ENCODE measurements at regions not wholly inside any gene's neighbourhood (a gene's known extent, or its start where the extent isn't known, plus 50 kb on each side); places are given as distances from the start of the nearest gene placed in this dataset.
"Not testable (repeated sequence)": the region's sequence is repeated elsewhere in the genome, so short reads cannot be mapped to it uniquely, and the experiment has no call there.

GRCh38 chr13:61214551-61214950, 201.1 kb downstream of the PCDH20 start:
- DNase-seq: no peak

DNA sequence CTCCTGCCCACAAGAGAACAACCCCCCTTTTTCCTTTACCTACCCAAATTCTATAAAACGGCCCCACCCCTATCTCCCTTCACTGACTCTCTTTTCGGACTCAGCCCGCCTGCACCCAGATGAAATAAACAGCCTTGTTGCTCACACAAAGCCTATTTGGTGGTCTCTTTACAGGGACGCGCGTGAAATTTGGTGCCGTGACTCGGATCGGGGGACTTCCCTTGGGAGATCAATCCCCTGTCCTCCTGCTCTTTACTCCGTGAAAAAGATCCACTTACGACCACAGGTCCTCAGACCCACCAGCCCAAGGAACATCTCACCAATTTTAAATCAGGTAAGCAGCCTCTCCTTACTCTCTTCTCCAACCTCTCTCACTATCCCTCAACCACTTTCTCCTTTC, 209.8 kb downstream of the PCDH20 start:
- not testable (repeated sequence) for DNase-seq

DNA sequence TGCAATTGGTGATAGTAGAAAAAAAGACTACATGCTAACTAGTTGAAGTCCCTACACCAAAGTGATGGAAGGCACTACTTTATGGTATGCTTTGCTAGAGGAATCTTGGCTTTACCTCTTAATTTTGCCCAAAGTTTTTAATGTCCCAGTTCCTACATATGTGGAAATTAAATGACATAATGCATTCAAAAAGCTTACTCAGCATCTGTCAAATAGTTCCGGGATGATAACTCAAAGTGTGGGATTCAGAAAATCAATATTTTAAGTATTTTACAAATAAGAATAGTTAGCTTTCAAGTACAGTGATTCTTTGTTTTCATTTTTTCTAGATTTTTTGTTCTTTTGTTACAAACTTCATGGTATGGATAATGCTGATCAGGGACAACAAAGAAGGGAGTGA, 211.6 kb downstream of the PCDH20 start:
- DNase-seq: no peak

- no peak for DNase-seq
Measured at GRCh38 chr13:61202042-61202441, 213.6 kb downstream of the PCDH20 start.

- DNase-seq: no peak
Measured at GRCh38 chr13:61192826-61193225, 222.8 kb downstream of the PCDH20 start.

DNA sequence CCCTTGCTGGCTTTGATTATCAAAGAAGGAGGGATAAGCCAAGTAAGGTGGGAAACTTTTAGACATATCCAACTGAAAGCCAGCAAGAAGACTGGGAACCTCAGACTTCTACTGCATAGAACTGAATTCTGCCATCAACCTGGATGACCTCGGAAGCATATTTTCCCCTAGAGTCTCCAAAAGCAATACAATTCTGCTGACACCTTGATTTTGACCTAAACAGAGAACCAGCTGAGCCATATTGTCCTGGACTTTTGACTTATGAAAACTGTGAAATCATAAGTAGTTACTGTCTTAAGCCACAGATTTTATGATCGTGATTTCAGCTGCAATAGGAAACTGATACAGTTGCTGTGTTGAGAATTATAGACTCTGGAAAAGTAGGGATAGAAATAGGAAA, 227.6 kb downstream of the PCDH20 start:
- no peak for DNase-seq

DNA sequence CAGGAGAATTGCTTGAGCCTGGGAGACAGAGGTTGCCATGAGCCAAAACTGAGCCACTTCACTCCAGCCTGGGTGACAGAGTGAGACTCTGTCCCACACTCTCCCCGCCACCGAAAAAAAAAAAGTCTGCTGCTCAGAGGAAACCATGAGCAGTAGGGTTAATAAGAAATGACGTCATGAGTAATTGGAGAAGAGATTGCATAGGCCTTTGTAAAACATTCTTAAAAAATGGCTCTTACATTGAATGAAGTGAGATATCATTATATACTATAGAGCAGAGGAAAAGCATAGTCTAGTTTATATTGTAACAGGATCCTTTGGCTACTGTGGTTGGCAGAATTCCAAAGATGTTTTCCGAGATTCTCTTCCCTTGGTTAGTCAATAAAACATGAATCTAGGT, 228.2 kb downstream of the PCDH20 start:
- peak; percentile 59 for DNase-seq

DNA sequence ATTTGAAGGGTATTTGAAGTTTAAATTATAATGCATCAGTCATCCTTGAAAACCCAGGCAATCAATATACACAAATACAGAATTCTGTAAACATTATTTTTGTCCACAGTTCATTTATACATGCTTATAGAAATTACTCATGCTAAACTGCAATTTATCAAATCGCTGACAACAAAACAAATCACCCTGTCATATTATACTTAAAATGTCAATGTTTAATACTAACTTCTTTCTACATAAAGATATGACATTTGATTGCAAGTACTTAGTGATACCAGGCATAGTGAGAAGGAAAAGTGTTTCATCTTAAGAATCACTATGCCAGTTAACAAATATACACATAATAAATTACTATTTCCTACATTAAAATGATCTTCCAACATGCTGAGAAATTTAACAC, 232.0 kb downstream of the PCDH20 start:
- DNase-seq: no peak

GRCh38 chr13:61180234-61180633, 235.4 kb downstream of the PCDH20 start:
- no peak for DNase-seq

- DNase-seq: no peak
Measured at GRCh38 chr13:61179741-61180140, 235.9 kb downstream of the PCDH20 start.

DNA sequence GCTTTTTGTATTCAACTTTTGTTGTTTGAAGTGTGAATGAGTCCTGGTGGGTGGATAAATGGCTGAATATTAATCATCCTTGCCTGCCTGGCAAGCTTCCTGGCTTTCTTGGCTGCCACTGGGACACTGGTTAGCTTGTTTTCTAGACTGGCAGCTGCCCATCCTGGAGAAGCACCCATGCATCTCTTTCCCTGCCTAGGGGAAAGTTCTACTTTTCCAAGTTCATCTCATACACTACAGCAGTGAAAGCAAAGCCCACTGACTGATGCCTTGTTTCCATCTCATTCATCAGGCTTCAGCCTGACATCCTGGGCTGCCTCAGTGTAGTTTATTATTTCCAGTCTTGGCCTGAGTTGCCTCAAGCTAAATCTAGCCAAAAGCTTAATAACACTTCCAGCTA, 244.8 kb downstream of the PCDH20 start:
- DNase-seq: no peak

DNA sequence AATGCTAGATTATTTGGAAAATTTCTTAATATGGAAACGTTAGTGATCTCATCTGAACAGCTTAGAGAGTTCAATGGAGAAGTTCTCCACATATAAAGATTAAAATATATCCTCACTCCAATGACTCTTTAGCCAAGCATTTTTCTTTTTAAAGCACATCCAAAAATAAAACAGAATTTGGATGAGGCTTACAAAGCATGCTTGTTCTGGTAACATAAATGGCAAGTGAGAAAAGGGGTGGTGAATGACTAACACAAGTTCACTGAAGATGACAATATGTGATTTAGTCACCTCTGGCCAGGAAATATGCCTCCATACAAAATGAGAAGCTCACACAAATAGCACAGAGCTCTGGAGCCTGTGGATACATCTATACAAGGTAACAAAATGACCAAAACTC, 253.0 kb downstream of the PCDH20 start:
- no peak for DNase-seq

DNA sequence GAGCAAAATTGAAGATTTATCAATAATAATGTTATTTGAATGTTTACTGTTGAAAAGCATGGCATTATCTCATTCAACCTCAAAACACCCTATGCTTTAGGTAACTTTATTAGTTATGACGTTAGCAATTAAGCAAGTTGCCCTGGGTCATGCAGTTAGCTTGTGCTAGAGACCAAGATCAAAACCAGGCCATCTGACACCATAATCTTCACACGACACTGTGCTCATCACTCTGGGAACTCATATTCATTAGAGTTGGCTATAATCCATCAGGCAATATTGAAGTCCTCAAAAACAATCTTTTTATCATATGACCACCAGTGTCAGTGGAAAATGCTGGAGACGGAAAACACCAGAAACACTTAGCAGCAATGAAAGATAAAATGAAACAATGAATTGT, 253.5 kb downstream of the PCDH20 start:
- no peak for DNase-seq

GRCh38 chr13:61156753-61157152, 258.9 kb downstream of the PCDH20 start:
- no peak for DNase-seq

- DNase-seq: no peak
Measured at GRCh38 chr13:61151062-61151461, 264.6 kb downstream of the PCDH20 start.

- DNase-seq: no peak
Measured at GRCh38 chr13:61149331-61149730, 266.3 kb downstream of the PCDH20 start.

DNA sequence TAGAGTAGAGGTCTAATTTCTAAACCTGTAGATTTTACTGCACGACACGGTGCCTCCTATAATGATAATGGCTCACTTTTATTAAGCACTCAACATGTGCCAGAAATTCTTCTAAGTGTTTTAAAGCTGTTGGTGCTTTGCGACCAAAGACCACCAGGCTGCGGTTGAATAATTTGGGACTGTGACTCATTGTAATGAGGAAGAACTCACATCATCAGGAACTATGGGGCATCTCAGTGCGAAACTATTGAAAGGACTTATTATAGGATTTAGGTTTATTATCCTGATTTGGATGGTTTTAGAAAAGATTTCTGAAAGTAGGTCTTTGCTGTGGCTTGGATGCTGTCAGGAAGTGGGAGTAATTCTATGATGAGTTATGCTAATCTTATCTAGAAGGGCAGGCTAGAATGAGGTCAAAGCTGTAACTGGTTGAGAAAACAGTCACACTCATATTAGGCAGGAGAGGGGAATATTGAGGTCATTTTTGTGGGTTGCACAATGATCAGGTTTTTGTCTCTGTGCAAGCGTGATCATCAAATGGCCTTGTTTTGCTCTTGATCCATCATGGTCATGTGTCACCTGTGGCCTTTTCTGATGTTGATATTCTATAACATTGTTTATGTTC, 266.8 kb downstream of the PCDH20 start:
- no peak for DNase-seq

GRCh38 chr13:61148211-61148610, 267.4 kb downstream of the PCDH20 start:
- DNase-seq: no peak

- DNase-seq: no peak
Measured at GRCh38 chr13:61146571-61146970, 269.1 kb downstream of the PCDH20 start.

- DNase-seq: no peak
Measured at GRCh38 chr13:61146158-61146557, 269.5 kb downstream of the PCDH20 start.

DNA sequence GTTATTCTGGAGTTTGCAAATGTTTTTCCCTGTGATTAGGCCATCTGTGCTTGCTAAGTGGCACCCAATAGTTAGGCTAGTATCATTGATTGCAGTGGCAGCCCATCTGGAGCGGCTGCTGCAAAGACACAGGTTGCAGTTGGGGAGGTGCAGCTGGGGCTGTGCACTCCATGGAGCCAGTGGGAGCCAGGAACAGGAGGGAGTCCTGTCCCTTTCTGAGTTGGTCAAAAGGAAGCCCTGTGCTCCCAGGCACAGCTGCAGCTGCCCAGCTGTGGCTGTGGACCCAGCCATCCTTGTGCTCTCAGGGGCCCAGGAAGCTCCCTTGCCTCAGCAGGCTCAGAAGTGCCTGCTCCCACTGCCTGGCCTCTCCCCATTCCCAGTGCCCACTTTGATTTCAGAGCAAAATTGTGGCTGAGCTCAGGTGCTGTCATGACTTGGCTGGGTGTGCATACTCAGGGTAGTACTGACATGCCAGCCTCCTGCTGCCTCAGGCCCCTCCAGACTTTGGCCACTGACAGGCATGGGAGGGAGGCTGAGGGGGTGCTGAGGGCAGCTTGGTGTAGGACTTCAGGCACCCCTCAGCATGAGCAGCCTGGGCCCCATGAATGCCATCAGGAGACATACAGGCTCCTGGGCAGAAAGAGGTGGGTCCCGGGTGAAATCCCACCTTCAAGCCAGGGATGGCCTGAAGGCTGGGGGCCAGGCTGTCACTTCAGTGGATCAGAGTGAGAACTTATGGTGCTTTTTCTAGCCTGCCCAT, 270.6 kb downstream of the PCDH20 start:
- no peak for DNase-seq

DNA sequence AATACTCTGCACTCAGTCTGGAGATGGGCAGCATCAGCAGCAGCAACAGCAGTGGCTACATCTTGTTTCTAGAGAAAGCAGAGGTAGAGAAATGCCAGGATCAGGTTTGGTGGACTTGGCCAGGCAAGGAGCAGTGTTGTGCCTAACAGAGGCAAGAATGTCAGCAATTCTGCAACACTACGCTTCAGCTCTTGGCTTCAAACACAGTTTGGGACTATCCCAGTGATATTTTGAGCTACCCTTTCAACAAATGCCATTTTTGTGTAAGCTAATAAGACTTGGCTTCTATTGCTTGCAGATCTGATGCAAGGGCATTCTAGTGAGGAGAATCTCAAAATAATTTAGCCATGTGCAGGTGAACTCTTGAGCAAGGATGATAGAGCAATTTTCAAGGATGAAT, 271.3 kb downstream of the PCDH20 start:
- DNase-seq: no peak

DNA sequence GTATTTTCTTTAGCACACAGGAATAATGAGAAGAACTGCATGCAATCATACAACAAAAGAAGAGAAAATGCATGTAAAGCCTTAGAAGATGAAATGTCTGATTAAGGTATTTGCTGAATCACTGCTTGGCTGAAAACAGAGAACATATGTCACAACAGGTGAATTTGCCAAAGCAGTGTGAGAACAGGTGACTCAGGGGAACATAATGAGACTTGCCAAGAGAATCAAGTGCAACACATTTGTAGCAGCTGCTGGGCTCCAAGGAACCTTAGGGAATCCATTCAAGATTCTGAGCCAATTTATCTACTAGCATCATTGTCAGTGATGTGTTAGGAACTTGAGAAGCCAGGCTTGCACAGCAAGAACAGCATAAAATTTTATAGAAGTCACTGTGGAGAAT, 273.1 kb downstream of the PCDH20 start:
- no peak for DNase-seq

DNA sequence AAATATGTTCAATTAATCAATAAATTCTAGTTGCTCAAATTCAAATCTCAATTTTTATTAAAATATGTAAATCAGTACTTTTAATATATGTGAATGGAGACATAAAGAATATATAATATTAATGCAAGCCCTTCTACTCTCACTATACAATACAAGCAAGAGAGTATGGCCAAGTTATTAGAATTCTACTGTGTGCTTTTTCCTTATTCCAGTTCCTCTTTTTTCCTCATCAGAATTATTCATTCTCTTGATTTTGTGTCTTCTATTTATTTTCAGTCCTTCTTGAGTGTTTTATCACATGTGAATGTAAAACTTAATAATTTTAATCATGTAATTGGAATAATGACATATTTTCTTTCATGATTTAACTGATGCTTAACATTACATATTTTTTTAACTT, 276.8 kb downstream of the PCDH20 start:
- no peak for DNase-seq

GRCh38 chr13:61136515-61136914, 279.1 kb downstream of the PCDH20 start:
- no peak for DNase-seq
